Tibial nerve (tissue), 4 donors: ENCODE measurements at regions not wholly inside any gene's neighbourhood (a gene's known extent, or its start where the extent isn't known, plus 50 kb on each side); places are given as distances from the start of the nearest gene placed in this dataset.
"Not testable (repeated sequence)": the region's sequence is repeated elsewhere in the genome, so short reads cannot be mapped to it uniquely, and the experiment has no call there.

Experiments
- DNase-seq, 2 donors: peaks; one replicate each; pipeline ENCODE4 v3.0.0-alpha.2; 2019; ENCODE audit warnings: low spot score in 2 of 2
- H3K27ac ChIP-seq, 4 donors: fragments of 200-600 bp; sonication (generic) in 3 of 4; one replicate each; pipeline ENCODE4 v1.5.1; 2017 to 2019; ENCODE audit warnings: mild to moderate bottlenecking in 1 of 4
- H3K27me3 ChIP-seq, 2 donors: fragments of 200-600 bp; sonication (generic) in 1 of 2; one replicate each; pipeline versions ENCODE4 v1.5.1 to v1.6.0; 2017 to 2019
- H3K36me3 ChIP-seq, 3 donors: fragments of 200-600 bp; sonication (generic); one replicate each; pipeline ENCODE4 v1.5.1; 2018 to 2019
- H3K4me1 ChIP-seq, 4 donors: fragments of 200-600 bp; sonication (generic) in 3 of 4; one replicate each; pipeline ENCODE4 v1.5.1; 2017 to 2019
- H3K4me3 ChIP-seq, 4 donors: fragments of 200-600 bp; sonication (generic) in 3 of 4; one replicate each; pipeline ENCODE4 v1.5.1; 2017 to 2019; ENCODE audit warnings: mild to moderate bottlenecking in 1 of 4, moderate library complexity in 1 of 4
- H3K9me3 ChIP-seq, 4 donors: fragments of 200-600 bp; sonication (generic) in 3 of 4; one replicate each; pipeline ENCODE4 v1.5.1; 2017 to 2019
- EP300 ChIP-seq, 2 donors: sonication (generic); formaldehyde crosslinking; IDR thresholded peaks; one replicate each; pipeline ENCODE4 v1.6.1; 2017; ENCODE audit warnings: antibody characterized with exemption in 2 of 2, mild to moderate bottlenecking in 1 of 2
- POLR2A ChIP-seq, 2 donors: fragments of 450-650 bp; IDR thresholded peaks; one replicate each; pipeline ENCODE4 v1.6.1; 2017; ENCODE audit warnings: antibody characterized with exemption in 2 of 2, mild to moderate bottlenecking in 2 of 2, moderate library complexity in 2 of 2
- WGBS, 2 donors: methylation state at CpG; one replicate each; pipeline ENCODE4 v1.1.5; 2018; 5-methylcytosine and 5-hydroxymethylcytosine counted together
- TF ChIP-seq, protein P1 (sequence below), 5 experiments: fragments of 200-600 bp in 3 of 5; fragments of 450-650 bp in 2 of 5; sonication (generic) in 3 of 5; IDR thresholded peaks; one replicate each; pipeline ENCODE4 v1.5.1; 2016 to 2019; ENCODE audit warnings: antibody characterized with exemption in 5 of 5, mild to moderate bottlenecking in 3 of 5, moderate library complexity in 2 of 5

DNA sequence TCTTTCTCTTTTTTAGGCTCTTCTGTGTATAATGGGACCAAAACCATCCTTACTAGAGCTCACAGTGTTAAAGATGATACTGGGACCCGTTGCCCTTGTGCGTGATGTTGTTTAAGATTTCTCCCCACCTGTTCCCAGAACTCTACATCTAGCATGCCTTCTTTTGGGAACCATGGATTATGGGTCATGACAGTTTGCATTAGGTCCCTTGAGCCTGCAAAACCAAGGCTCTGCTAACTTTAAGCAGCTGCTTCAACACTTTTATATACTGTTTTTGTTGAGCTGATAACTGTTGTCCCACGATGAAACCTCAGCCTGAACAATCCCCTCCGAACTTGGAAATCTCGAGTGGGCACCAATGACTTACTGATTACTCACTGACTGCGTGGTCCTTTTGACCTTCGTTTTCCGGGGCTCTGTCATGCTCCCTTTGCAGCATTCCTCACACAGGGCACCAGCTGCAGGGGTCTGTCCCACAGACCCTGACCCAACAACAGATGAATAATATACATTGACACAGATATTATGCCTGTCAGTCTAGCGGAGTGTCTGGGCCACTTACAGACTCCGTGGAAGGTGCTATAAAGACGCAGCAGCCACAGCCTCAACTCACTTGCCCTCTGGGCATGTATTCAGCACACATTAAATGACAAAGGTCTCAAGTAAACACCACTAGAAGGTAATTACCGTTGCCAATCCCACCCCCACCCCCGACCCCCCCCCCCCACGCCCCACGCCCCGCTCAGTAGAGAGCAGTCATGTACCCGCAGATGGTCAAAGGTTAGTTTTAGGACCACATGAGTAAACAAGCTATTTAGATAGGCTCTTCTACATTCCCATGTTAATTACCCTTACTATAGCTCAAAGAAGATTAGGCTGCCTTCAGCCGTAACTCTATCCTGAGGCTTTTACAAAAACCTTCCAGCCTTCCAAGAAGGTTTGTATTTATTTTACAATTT, 162.0 kb upstream of the WDFY3 start:
- TF ChIP-seq POLR2A (IDR thresholded peaks at IDR 0.05): no peak
- TF ChIP-seq EP300 (IDR thresholded peaks at IDR 0.05): no peak
- TF ChIP-seq, protein P1, sequence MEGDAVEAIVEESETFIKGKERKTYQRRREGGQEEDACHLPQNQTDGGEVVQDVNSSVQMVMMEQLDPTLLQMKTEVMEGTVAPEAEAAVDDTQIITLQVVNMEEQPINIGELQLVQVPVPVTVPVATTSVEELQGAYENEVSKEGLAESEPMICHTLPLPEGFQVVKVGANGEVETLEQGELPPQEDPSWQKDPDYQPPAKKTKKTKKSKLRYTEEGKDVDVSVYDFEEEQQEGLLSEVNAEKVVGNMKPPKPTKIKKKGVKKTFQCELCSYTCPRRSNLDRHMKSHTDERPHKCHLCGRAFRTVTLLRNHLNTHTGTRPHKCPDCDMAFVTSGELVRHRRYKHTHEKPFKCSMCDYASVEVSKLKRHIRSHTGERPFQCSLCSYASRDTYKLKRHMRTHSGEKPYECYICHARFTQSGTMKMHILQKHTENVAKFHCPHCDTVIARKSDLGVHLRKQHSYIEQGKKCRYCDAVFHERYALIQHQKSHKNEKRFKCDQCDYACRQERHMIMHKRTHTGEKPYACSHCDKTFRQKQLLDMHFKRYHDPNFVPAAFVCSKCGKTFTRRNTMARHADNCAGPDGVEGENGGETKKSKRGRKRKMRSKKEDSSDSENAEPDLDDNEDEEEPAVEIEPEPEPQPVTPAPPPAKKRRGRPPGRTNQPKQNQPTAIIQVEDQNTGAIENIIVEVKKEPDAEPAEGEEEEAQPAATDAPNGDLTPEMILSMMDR (IDR thresholded peaks at IDR 0.05): no peak
- H3K36me3 ChIP-seq: no peaks in the 10 kb centered on the region
- H3K9me3 ChIP-seq: no peaks in the 10 kb centered on the region
- no peak overlapping the region for H3K27ac ChIP-seq
- no peaks in the 10 kb centered on the region for H3K27me3 ChIP-seq
- 53 to 54% methylated on average over 17 to 18 of the region's 18 CpGs for WGBS, 2 donors
- DNase-seq: no peak
- peaks cover 0 to 4% (median 0%) of the 10 kb centered on the region in 4 donors for H3K4me1 ChIP-seq
- H3K4me3 ChIP-seq: no peak overlapping the region

GRCh38 chr4:85129354-85130125, 163.1 kb upstream of the WDFY3 start:
- not testable (repeated sequence) for H3K9me3 ChIP-seq, H3K27me3 ChIP-seq, H3K4me1 ChIP-seq, H3K36me3 ChIP-seq, DNase-seq, H3K4me3 ChIP-seq, H3K27ac ChIP-seq
- 49 to 60% methylated on average over 2 to 5 of the region's 5 CpGs for WGBS, 2 donors

GRCh38 chr4:85132117-85132516, 165.6 kb upstream of the WDFY3 start:
- TF ChIP-seq EP300 (IDR thresholded peaks at IDR 0.05) (no peak), POLR2A (IDR thresholded peaks at IDR 0.05) (no peak)
- TF ChIP-seq, protein P1 (IDR thresholded peaks at IDR 0.05): no peak
- Histone ChIP-seq H3K27me3 (no peaks in the 10 kb centered on the region), H3K4me1 (peaks cover 0 to 4% (median 0%) of the 10 kb centered on the region in 4 donors)

GRCh38 chr4:85132570-85132969, 166.1 kb upstream of the WDFY3 start:
- TF ChIP-seq POLR2A (IDR thresholded peaks at IDR 0.05) (no peak), EP300 (IDR thresholded peaks at IDR 0.05) (no peak)
- TF ChIP-seq, protein P1 (IDR thresholded peaks at IDR 0.05): no peak
- no peak overlapping the region for H3K27ac ChIP-seq
- no peak for DNase-seq
- H3K4me1 ChIP-seq: peaks cover 0 to 2% (median 0%) of the 10 kb centered on the region in 4 donors
- no peaks in the 10 kb centered on the region for H3K9me3 ChIP-seq
- no peak overlapping the region for H3K4me3 ChIP-seq
- WGBS, 2 donors: 83 to 93% methylated on average over 2 of the region's 2 CpGs
- no peaks in the 10 kb centered on the region for H3K27me3 ChIP-seq
- no peaks in the 10 kb centered on the region for H3K36me3 ChIP-seq

More at GRCh38 chr4:85132117-85132516, 165.6 kb upstream of the WDFY3 start:
- H3K36me3 ChIP-seq: no peaks in the 10 kb centered on the region
- H3K9me3 ChIP-seq: no peaks in the 10 kb centered on the region
- no peak for DNase-seq
- H3K27ac ChIP-seq: no peak overlapping the region
- no peak overlapping the region for H3K4me3 ChIP-seq

DNA sequence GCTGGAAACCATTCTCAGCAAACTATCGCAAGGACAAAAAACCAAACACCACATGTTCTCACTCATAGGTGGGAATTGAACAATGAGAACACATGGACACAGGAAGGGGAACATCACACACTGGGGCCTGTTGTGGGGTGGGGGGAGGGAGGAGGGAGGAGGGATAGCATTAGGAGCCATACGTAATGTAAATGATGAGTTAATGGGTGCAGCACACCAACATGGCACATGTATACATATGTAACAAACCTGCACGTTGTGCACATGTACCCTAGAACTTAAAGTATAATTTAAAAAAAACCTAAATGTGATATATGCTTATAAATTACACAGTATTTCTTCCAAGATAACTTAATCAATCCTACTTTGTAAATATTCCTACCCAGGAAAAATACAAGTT, 173.3 kb upstream of the WDFY3 start:
- not testable (repeated sequence) for H3K36me3 ChIP-seq, DNase-seq, H3K4me1 ChIP-seq, H3K27me3 ChIP-seq, H3K9me3 ChIP-seq, H3K27ac ChIP-seq, H3K4me3 ChIP-seq
- WGBS, 2 donors: 72 to 94% methylated on average over 3 of the region's 3 CpGs

DNA sequence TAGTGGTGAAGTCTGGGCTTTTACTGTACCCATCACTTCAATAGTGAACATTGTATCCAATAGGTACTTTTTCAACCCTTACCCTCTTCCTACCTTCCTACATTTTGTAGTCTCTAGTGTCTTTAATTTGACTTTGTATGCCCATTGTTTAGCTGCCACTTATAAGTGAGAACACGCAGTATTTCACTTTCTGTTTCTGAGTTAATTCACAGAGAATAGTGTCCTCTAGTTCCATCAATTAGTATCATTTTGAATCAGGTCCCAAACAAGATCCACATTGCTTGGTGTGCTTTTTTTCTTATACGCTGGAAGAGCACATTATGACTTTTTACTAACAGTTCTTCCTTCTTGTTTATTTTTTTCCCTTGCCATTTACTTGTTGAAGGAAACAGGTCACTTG, 176.0 kb upstream of the WDFY3 start:
- Histone ChIP-seq H3K4me1 (peaks cover 0 to 3% (median 0%) of the 10 kb centered on the region in 4 donors), H3K9me3 (no peaks in the 10 kb centered on the region), H3K27me3 (no peaks in the 10 kb centered on the region), H3K4me3 (no peak overlapping the region), H3K27ac (no peak overlapping the region), H3K36me3 (no peaks in the 10 kb centered on the region)
- TF ChIP-seq EP300 (IDR thresholded peaks at IDR 0.05) (no peak), POLR2A (IDR thresholded peaks at IDR 0.05) (no peak)
- TF ChIP-seq, protein P1 (IDR thresholded peaks at IDR 0.05): no peak
- no peak for DNase-seq
- 76 to 83% methylated on average over 2 of the region's 2 CpGs for WGBS, 2 donors
